ENCODE measurements at regions not wholly inside any gene's neighbourhood (a gene's known extent, or its start where the extent isn't known, plus 50 kb on each side); places are given as distances from the start of the nearest gene placed in this dataset.
"Not testable (repeated sequence)": the region's sequence is repeated elsewhere in the genome, so short reads cannot be mapped to it uniquely, and the experiment has no call there.

GRCh38 chr9:67058898-67059715, 66.8 kb upstream of the SPATA31A3 start:
- not testable (repeated sequence) for H3K9me3 ChIP-seq, H3K4me1 ChIP-seq, H3K36me3 ChIP-seq, H3K27me3 ChIP-seq, H3K27ac ChIP-seq
- peak overlapping the region in 1 of 4 donors; percentile 37 for H3K4me3 ChIP-seq
- DNase-seq, result peak in 1 of 3 donors; percentile 38

Small RNAs in the stretch of these regions (small RNA-seq; reads per million reads assigned to genes)
- 0 reads per million in 2 donors for gene RN7SL422P

All from Peyer's patch (tissue), 4 donors.